ENCODE measurements at regions not wholly inside any gene's neighbourhood (a gene's known extent, or its start where the extent isn't known, plus 50 kb on each side); places are given as distances from the start of the nearest gene placed in this dataset.

DNA sequence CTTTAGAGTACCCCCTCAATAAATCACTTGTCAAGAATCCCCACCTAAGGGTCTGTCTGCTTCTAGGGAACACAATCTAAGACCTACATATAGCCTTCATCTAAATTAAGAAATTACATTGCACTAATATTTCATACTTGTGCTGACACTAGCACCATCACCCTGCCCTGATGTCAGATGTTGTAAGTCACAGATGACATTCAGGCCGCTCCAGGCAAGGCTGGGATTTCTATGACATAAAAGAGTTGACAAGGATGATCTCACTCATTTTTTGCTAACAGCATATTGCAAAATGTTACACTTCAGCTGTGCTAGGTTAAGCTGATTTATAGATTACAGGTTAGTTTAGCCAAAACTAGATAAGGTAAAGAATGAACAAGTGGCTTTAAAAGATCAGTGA, 372.5 kb upstream of the GRIA1 start:
- no peaks in the 10 kb centered on the region for H3K36me3 ChIP-seq (ENCODE audit: control insufficient read depth in 2 of 2, insufficient read depth in 2 of 2, low read length in 1 of 2)
- H3K9me3 ChIP-seq (replicated peaks; ENCODE audit: control insufficient read depth, insufficient read depth, low read length) = no peaks in the 10 kb centered on the region
- ChIA-PET RAD21 (ENCODE audit: unreplicated experiment) (no interaction called here), SMC1A (ENCODE audit: uncharacterized antibody, unreplicated experiment) (interaction anchor here (1.4 kb wide), 1 partner anchor 10 kb away, joined by 3 read pairs; no protein-coding TSS in a partner anchor), POLR2A (no interaction called here), CTCF (no interaction called here)
- H3K27ac ChIP-seq (ENCODE audit: control insufficient read depth, insufficient read depth) = no peak overlapping the region
- WGBS (ENCODE audit: insufficient coverage, insufficient replicate concordance, low lambda C conversion rate, missing lambda C conversion rate) = 27% methylated on average over 1 of the region's 1 CpG
- no peak for DNase-seq (ENCODE audit: low read depth, low spot score)
- intact Hi-C loops (cut with micrococcal nuclease; ENCODE audit: unreplicated experiment) = no loop called here
- H3K4me2 ChIP-seq (ENCODE audit: control insufficient read depth, insufficient read depth) = no peak overlapping the region
- TF ChIP-seq, protein P1, sequence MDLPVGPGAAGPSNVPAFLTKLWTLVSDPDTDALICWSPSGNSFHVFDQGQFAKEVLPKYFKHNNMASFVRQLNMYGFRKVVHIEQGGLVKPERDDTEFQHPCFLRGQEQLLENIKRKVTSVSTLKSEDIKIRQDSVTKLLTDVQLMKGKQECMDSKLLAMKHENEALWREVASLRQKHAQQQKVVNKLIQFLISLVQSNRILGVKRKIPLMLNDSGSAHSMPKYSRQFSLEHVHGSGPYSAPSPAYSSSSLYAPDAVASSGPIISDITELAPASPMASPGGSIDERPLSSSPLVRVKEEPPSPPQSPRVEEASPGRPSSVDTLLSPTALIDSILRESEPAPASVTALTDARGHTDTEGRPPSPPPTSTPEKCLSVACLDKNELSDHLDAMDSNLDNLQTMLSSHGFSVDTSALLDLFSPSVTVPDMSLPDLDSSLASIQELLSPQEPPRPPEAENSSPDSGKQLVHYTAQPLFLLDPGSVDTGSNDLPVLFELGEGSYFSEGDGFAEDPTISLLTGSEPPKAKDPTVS (IDR thresholded peaks at IDR 0.05; ENCODE audit: low read depth, low read length) = no peak
- no peak for TF ChIP-seq HDAC2 (IDR thresholded peaks at IDR 0.05)
- no peak for TF ChIP-seq EED (IDR thresholded peaks at IDR 0.05; ENCODE audit: low read depth)
- TF ChIP-seq, protein P2, sequence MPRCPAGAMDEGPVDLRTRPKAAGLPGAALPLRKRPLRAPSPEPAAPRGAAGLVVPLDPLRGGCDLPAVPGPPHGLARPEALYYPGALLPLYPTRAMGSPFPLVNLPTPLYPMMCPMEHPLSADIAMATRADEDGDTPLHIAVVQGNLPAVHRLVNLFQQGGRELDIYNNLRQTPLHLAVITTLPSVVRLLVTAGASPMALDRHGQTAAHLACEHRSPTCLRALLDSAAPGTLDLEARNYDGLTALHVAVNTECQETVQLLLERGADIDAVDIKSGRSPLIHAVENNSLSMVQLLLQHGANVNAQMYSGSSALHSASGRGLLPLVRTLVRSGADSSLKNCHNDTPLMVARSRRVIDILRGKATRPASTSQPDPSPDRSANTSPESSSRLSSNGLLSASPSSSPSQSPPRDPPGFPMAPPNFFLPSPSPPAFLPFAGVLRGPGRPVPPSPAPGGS (IDR thresholded peaks at IDR 0.05; ENCODE audit: borderline replicate concordance, insufficient read depth, low read depth, low read length, poor library complexity, severe bottlenecking) = no peak
- no peak for TF ChIP-seq POLR2AphosphoS5 (IDR thresholded peaks at IDR 0.05; ENCODE audit: low read length)
- no peak for TF ChIP-seq RFX5 (IDR thresholded peaks at IDR 0.05; ENCODE audit: low read depth, low read length)
- no peak for TF ChIP-seq ZBED1 (IDR thresholded peaks at IDR 0.05; ENCODE audit: borderline replicate concordance)
- TF ChIP-seq CBX5 (IDR thresholded peaks at IDR 0.05; ENCODE audit: low read depth) = no peak
- TF ChIP-seq BMI1 (IDR thresholded peaks at IDR 0.05; ENCODE audit: borderline replicate concordance) = no peak
- TF ChIP-seq, protein P3, sequence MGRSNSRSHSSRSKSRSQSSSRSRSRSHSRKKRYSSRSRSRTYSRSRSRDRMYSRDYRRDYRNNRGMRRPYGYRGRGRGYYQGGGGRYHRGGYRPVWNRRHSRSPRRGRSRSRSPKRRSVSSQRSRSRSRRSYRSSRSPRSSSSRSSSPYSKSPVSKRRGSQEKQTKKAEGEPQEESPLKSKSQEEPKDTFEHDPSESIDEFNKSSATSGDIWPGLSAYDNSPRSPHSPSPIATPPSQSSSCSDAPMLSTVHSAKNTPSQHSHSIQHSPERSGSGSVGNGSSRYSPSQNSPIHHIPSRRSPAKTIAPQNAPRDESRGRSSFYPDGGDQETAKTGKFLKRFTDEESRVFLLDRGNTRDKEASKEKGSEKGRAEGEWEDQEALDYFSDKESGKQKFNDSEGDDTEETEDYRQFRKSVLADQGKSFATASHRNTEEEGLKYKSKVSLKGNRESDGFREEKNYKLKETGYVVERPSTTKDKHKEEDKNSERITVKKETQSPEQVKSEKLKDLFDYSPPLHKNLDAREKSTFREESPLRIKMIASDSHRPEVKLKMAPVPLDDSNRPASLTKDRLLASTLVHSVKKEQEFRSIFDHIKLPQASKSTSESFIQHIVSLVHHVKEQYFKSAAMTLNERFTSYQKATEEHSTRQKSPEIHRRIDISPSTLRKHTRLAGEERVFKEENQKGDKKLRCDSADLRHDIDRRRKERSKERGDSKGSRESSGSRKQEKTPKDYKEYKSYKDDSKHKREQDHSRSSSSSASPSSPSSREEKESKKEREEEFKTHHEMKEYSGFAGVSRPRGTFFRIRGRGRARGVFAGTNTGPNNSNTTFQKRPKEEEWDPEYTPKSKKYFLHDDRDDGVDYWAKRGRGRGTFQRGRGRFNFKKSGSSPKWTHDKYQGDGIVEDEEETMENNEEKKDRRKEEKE (IDR thresholded peaks at IDR 0.05) = no peak
- no peak for TF ChIP-seq ZNF384 (IDR thresholded peaks at IDR 0.05; ENCODE audit: borderline replicate concordance, low read depth, low read length)
- no peak for TF ChIP-seq SPI1 (IDR thresholded peaks at IDR 0.05; ENCODE audit: borderline replicate concordance, insufficient read depth, low read depth, low read length)
- TF ChIP-seq GABPA (IDR thresholded peaks at IDR 0.05; ENCODE audit: low read depth) = no peak
- TF ChIP-seq TARDBP (IDR thresholded peaks at IDR 0.05; ENCODE audit: borderline replicate concordance) = no peak
- TF ChIP-seq JUNB (IDR thresholded peaks at IDR 0.05) = no peak
- no peak for TF ChIP-seq ZNF207 (IDR thresholded peaks at IDR 0.05; ENCODE audit: borderline replicate concordance)
- TF ChIP-seq, protein P4, sequence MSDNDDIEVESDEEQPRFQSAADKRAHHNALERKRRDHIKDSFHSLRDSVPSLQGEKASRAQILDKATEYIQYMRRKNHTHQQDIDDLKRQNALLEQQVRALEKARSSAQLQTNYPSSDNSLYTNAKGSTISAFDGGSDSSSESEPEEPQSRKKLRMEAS (IDR thresholded peaks at IDR 0.05; ENCODE audit: low read depth, low read length) = no peak
- TF ChIP-seq EZH2 (IDR thresholded peaks at IDR 0.05; ENCODE audit: borderline replicate concordance, control insufficient read depth, low read depth, low read length) = no peak
- no peak overlapping the region for H3K9ac ChIP-seq (ENCODE audit: control insufficient read depth, insufficient read depth, low read length)
- no peaks in the 10 kb centered on the region for H3K27me3 ChIP-seq (replicated peaks in 1 of 2; ENCODE audit: control insufficient read depth in 2 of 2, insufficient read depth in 2 of 2, low read length in 1 of 2)
- no TSS peak for BruUV-seq (replicated peaks)
- H3K4me3 ChIP-seq = no peak overlapping the region
- in situ Hi-C loops (cut with MboI) = no loop called here
- no peak for FAIRE-seq
- H4K20me1 ChIP-seq (ENCODE audit: control insufficient read depth, insufficient read depth) = no peaks in the 10 kb centered on the region
- no peaks in the 10 kb centered on the region for H3K79me2 ChIP-seq (ENCODE audit: control insufficient read depth, insufficient read depth, low read length)
- no peak overlapping the region for H2AFZ ChIP-seq (ENCODE audit: control insufficient read depth, low read depth, low read length)
- H3K4me1 ChIP-seq (ENCODE audit: control insufficient read depth, insufficient read depth, low read length) = no peaks in the 10 kb centered on the region
- no peak for ATAC-seq
